ENCODE measurements at regions not wholly inside any gene's neighbourhood (a gene's known extent, or its start where the extent isn't known, plus 50 kb on each side); places are given as distances from the start of the nearest gene placed in this dataset.

DNA sequence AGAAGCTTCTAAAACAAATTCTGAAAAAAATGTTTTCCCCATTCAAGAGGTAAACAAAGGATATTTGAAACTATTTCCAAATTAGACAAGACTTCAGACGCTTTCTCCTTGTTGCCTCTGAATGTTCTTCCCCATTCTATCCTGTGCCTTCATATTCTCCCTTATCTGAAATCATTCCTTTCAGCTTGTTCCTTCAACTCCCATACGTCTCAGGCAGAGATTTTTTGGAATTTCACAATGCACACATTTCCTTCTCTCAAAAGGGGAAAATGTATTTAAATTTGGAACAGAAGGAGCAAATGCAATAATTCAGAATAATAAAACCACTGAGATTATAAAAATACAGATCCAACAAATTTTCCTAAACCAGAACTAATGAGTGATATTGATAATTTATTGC, 198.7 kb upstream of the IVNS1ABP start:
- DNase-seq (ENCODE audit: low read depth in 1 of 2, low spot score in 1 of 2), result no peak

DNA sequence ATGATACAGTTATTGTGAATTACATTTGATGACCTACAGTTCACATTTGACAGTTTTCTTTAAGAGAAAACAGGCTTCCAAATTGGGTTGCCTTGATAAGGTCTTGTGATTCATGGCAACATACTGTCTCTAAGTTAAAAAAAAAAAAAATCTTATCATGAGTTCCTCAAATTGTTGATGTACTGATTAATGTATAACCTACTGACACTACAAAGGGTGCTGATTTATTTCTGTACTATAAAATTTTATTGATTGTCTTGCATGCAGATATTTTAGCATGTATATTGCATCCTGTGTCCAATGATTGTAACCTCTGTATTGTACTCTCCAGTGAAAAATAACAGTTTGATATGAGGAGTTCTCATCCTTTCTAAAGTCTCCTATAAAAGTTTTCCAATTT, 197.3 kb upstream of the IVNS1ABP start:
- no peak for DNase-seq (ENCODE audit: low read depth in 1 of 2, low spot score in 1 of 2)

GRCh38 chr1:185512442-185512841, 195.4 kb upstream of the IVNS1ABP start:
- DNase-seq (ENCODE audit: low read depth in 1 of 2, low spot score in 1 of 2), result no peak

- DNase-seq (ENCODE audit: low read depth in 1 of 2, low spot score in 1 of 2), result no peak
Measured at GRCh38 chr1:185501099-185501498, 184.1 kb upstream of the IVNS1ABP start.

DNA sequence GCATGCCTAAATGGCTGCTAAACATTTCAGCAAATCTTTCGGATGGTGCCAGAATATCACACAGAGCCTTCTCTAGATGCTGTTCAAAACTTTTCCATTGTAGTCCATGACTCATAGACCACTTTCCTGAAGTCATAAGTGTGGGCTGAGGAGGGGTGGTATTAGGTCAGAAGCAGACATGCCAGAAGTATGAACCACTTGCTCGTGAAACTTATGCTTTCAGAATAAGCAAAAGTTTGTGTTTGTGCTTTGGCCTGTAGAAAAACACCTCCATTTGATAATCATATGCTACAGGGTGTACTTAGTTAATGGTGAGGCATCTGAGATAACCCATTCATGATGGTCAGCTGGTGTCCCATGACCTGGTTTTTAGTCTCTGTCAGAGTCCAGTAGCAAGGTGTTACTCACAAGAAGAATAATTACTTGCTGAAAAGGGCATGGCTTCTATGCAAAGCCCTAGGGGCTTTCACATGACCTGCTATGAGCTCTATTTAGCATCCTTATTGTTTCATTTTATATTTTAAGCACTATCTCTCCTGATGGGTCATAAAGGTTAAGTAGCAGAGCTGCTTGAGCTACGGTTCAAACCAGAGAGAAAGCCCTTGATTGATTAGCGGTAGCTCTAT, 183.1 kb upstream of the IVNS1ABP start:
- no peak for DNase-seq (ENCODE audit: low read depth in 1 of 2, low spot score in 1 of 2)

DNA sequence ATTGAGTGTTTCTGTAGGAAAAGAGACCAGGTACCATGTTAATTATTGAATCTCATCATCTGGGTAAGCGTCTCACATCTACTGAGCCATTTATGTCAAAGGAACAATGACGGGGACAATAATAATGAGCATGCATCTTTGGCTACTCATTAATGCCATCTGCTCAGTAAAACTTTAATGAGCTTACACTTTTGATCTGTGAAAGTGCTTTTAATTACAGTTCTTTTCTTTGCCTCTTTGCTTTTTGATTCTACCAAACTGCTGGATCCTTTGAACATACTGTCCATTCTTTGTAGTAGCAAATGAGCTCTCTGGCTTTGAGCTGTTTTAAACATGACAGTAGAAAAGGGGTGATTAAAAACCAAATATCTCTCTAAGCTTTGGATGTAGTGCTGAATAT, 181.2 kb upstream of the IVNS1ABP start:
- no peak for DNase-seq (ENCODE audit: low read depth in 1 of 2, low spot score in 1 of 2)

DNA sequence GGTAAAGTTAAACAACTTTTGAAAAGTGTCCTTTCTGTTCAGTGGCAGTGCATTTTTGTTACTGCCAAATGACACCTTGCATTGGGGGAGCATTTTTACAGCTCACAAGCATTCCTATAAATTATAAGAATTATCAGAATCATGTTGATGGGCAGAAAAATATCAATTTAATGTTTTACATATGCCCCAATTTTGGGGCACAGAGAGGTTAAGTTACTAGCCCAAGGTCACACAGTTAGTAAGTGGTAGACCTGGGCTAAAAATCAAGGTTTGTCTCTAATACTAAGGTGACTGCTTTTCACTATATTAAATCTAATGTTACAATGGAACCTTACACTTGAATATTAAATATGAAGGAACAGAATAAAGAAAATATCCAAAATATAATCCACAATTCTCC, 180.1 kb upstream of the IVNS1ABP start:
- DNase-seq (ENCODE audit: low read depth in 1 of 2, low spot score in 1 of 2), result no peak

DNA sequence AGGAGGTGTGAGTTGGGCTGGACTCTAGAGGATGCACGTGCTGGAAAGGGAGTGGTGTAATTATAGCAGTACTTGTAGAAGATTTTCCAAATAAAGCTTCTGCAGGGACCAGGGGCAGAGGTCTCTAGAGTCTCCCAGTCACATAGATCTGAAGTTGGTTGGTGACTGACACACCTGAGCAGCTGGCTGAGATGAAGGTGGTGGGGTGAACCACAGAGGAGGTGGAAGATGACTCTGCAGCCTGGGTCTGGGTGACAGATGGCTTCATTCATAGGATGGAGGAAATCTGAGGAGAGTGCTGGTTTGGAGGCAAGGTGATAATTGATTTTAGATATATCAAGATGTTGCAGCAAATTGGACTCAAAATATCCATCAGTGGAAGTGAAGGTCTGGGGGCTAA, 178.9 kb upstream of the IVNS1ABP start:
- no peak for DNase-seq (ENCODE audit: low read depth in 1 of 2, low spot score in 1 of 2)

DNA sequence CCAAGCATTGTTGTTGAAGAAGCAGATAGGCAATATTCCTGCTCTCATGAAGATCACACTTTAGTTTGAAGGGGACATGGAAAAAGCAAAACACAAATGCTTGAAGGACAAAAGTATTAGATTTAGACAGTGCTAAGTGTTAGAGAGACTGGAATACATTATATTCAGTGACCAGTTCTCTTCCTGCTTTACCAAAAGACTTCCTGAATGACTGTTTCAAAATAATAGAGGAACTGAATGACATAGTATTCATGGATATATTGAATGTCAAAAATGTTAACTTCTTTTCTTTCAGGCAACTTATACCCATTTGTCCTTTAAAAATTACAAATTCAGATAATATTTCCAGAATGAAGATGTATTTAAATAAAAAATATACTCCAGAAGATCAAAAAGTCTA, 178.0 kb upstream of the IVNS1ABP start:
- DNase-seq (ENCODE audit: low read depth in 1 of 2, low spot score in 1 of 2), result no peak

DNA sequence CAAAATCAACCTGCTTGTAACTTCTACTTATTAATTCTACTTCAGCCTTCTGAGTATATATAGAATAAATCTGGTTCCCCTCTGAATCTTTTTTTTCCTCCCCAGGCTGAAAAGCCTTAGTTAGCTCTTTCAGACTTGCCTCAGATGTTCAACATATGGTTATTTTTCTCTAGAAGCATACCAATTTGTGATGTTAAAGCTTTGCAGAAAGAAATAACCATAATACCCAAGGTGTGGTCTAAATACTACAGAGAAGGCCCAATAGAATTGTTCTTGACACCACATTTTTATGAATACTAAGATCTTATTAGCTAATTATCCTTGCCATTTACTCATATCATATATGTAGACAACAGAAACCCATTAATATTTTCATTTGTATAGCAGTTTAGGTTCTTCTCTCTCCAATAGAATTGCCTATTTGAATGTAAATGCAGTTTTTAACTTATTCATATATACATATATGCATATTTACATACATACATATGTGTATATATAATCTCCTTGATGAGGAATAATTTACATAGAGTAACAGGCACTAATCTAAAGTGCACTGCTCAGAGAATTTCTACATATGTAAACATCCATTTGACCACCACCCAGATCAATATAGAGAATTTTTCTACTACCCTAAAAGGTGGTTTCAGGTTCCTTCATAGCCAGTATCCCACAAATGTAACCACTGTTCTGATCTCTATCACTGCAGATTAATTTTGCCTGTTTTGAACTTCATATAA, 175.2 kb upstream of the IVNS1ABP start:
- DNase-seq (ENCODE audit: low read depth in 1 of 2, low spot score in 1 of 2), result no peak

DNA sequence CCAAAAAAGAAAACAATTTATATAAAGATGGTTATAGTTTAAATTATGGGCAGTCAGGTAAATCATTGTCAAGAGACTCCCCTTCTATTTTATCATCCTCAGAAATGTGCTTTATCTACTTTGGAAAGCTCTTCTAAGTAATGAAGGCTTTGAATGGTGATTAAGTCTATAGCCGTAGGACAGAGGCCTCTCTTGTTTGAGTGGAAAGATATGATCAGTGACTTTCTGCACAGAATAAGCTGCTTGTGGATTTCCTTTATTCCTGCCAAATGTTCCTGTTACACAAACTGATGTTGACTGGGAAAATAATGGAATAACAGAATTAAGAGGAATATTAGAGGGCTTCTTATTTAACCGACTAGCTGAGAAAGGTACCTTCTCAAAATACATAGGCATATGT, 174.6 kb upstream of the IVNS1ABP start:
- no peak for DNase-seq (ENCODE audit: low read depth in 1 of 2, low spot score in 1 of 2)

DNA sequence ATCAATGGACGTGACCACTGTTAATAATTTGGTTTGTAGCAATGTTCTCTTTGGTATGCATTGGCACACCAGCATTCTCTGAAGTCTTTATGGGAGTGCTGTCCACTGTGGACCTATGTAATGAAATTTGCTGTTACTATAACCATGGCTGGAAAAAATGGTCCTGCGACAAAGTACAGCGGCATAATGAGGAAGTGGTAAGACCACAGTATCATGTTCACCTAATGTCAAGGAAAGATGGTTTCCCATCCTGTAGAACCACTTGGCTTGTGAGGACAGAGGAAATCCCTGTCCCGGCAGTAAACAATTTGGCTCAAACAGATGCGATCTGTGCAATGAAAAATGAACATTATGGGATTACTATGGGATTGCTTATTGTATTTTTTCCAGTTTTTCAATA, 173.9 kb upstream of the IVNS1ABP start:
- no peak for DNase-seq (ENCODE audit: low read depth in 1 of 2, low spot score in 1 of 2)

DNA sequence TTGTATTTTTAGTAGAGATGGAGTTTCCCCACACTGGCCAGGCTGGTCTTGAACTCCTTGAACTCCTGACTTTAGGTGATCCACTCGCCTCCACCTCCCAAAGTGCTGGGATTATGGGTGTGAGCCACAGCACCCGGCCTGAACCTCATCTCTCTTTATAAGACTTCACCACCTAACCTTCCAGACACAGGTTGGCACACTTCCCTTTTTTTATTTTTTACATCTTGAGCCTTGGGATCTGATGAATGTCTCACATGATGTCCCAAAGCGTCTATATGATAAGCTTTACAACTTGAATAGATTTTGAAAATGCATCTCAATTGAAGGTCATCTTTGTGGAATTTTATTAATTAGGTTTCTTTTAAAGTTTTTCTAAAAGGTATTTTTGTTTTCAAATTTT, 172.4 kb upstream of the IVNS1ABP start:
- DNase-seq (ENCODE audit: low read depth in 1 of 2, low spot score in 1 of 2), result no peak

GRCh38 chr1:185488808-185489207, 171.8 kb upstream of the IVNS1ABP start:
- no peak for DNase-seq (ENCODE audit: low read depth in 1 of 2, low spot score in 1 of 2)

GRCh38 chr1:185487936-185488335, 170.9 kb upstream of the IVNS1ABP start:
- DNase-seq (ENCODE audit: low read depth in 1 of 2, low spot score in 1 of 2), result no peak

GRCh38 chr1:185487026-185487425, 170.0 kb upstream of the IVNS1ABP start:
- no peak for DNase-seq (ENCODE audit: low read depth in 1 of 2, low spot score in 1 of 2)

DNA sequence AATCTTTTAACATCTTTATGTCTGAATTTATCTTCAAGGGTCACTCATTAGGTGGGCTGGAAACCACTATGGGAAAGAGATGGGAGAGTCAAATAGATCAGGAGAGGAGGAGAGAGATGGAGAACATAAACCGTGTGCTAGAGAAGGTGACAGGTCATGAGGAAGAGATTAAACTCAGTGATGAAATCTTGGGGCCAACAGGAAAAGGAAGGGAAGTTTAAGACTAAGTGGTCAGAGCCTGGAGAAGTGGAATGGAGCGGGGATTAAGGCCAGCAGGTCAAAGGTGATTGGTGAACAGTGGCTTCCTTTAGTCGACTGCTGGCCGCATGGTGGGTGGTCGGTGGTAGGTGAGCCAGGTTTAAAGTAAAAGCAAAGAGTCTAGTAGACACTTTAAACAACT, 169.3 kb upstream of the IVNS1ABP start:
- DNase-seq (ENCODE audit: low read depth in 1 of 2, low spot score in 1 of 2), result no peak

GRCh38 chr1:185483664-185484450, 166.8 kb upstream of the IVNS1ABP start:
- no peak for DNase-seq (ENCODE audit: low read depth in 1 of 2, low spot score in 1 of 2)

DNA sequence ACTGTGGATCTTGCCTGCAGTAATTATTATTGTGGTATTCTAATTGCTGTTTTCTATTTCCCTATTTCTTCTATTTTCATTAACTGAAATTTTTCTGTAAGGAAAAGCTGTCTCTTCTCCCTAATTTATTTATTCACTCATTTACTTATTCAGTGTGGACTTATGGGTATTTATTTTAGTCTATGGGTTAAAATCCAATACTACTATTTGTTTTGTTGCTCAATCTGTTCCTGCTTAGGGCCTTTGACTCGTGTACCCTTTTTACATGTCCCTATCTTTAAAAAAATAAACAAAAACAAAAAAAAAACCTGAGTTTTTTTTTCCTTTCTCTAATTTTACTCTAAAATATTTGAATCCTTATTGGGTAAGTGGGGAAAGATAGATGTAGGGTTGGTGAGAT, 166.2 kb upstream of the IVNS1ABP start:
- no peak for DNase-seq (ENCODE audit: low read depth in 1 of 2, low spot score in 1 of 2)

- DNase-seq (ENCODE audit: low read depth in 1 of 2, low spot score in 1 of 2), result no peak
Measured at GRCh38 chr1:185480545-185480944, 163.5 kb upstream of the IVNS1ABP start.

GRCh38 chr1:185479796-185480195, 162.8 kb upstream of the IVNS1ABP start:
- DNase-seq (ENCODE audit: low read depth in 1 of 2, low spot score in 1 of 2), result no peak

DNA sequence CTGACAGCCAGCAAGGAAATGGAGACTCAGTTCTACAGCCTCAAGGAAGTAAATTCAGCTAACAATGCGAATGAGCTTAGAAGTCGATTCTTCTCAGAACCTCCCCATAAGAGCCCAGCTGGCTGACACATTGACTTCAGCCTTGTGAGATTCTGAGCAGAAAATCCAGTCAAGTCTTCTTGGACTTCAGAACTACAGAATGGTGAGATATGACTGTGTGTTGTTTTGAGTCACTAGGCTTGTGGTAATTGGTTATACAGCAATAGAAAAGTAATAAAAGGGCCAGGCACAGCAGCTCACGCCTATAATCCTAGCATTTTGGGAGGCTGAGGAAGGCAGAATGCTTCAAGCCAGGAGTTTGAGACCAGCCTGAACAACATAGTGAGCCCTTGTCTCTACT, 161.8 kb upstream of the IVNS1ABP start:
- DNase-seq (ENCODE audit: low read depth in 1 of 2, low spot score in 1 of 2), result no peak

All from stimulated activated CD4-positive, alpha-beta T cell treated with anti-CD3 and anti-CD28 coated beads, Interleukin-15, amount 100 ng/mL, for 1 hour (primary cell).